Epithelial cell of esophagus (primary cell): ENCODE measurements at regions not wholly inside any gene's neighbourhood (a gene's known extent, or its start where the extent isn't known, plus 50 kb on each side); places are given as distances from the start of the nearest gene placed in this dataset.
A peak's percentile ranks its signal among the peaks of the same experiment; 100 is the strongest.

Experiments used
- DNase-seq: peaks from one replicate; pipeline ENCODE4 v3.0.0; 2010; ENCODE audit warnings: low read depth
- H3K4me3 ChIP-seq: 2 replicates; pipeline ENCODE4 v1.5.1; 2011; ENCODE audit warnings: mild to moderate bottlenecking, low read length, control low read depth
- TF ChIP-seq, protein P1 (sequence below): IDR thresholded peaks from 2 replicates; pipeline ENCODE4 v1.5.1; 2011; ENCODE audit warnings: low read depth, mild to moderate bottlenecking, low read length, control low read depth, inconsistent platforms; ENCODE audit not compliant: insufficient read depth; ENCODE audit errors: missing control alignments

GRCh38 chr18:31235856-31236255 is 73.2 kb upstream of the DSC1 start:
- no peak overlapping the region for H3K4me3 ChIP-seq

GRCh38 chr18:31237142-31237541 is 74.5 kb upstream of the DSC1 start:
- DNase-seq: no peak
- no peak overlapping the region for H3K4me3 ChIP-seq
- TF ChIP-seq, protein P1, sequence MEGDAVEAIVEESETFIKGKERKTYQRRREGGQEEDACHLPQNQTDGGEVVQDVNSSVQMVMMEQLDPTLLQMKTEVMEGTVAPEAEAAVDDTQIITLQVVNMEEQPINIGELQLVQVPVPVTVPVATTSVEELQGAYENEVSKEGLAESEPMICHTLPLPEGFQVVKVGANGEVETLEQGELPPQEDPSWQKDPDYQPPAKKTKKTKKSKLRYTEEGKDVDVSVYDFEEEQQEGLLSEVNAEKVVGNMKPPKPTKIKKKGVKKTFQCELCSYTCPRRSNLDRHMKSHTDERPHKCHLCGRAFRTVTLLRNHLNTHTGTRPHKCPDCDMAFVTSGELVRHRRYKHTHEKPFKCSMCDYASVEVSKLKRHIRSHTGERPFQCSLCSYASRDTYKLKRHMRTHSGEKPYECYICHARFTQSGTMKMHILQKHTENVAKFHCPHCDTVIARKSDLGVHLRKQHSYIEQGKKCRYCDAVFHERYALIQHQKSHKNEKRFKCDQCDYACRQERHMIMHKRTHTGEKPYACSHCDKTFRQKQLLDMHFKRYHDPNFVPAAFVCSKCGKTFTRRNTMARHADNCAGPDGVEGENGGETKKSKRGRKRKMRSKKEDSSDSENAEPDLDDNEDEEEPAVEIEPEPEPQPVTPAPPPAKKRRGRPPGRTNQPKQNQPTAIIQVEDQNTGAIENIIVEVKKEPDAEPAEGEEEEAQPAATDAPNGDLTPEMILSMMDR: no peak

More at GRCh38 chr18:31235856-31236255, 73.2 kb upstream of the DSC1 start:
- TF ChIP-seq, protein P1: no peak
- no peak for DNase-seq

GRCh38 chr18:31241425-31241824 is 76.5 kb upstream of the DSG1 start:
- TF ChIP-seq, protein P1: no peak
- peak; percentile 82 for DNase-seq
- no peak overlapping the region for H3K4me3 ChIP-seq

- peak; percentile 99 for DNase-seq
- TF ChIP-seq, protein P1: peak; percentile 82
- H3K4me3 ChIP-seq: no peak overlapping the region
Observed at GRCh38 chr18:31241900-31242409, 76.0 kb upstream of the DSG1 start.

DNA sequence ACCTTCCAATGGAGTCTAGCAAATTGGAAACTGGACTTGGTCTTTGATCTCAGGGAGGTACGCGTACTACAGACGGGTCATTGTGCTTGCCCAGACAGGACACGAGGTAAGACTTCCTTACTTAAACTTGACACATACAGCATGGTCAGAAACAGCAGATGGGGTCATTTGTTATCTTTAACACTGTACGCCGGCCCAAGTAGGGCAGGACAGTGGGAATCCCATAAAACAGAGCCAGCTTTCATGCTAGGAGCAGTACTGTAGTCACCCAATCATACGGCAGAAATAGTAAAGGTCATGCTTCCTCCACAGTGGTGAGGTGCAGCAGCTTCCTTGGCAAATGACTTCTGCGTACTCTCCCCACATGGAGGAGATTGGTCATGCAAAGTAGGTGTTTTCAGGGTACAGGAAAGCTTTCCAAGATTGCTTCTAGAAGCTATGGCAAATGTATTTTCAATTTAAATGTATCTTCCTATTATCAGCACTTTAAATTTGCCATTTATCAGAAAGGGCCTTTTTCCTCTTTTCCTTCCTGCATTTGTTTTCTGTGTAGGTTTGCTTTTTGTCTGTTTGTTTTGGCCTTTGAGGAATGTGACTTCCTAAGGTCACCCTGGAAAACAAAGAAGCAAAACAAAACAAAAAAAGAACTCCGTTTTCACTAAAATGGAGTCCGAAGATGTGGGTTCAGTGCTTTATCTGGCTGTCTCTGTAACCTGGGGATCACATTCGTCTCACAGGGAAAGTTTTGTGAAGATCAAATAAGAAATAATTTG is 74.0 kb upstream of the DSG1 start:
- DNase-seq: peak; percentile 49
- H3K4me3 ChIP-seq: peak overlapping the region; percentile 47
- TF ChIP-seq, protein P1: no peak

DNA sequence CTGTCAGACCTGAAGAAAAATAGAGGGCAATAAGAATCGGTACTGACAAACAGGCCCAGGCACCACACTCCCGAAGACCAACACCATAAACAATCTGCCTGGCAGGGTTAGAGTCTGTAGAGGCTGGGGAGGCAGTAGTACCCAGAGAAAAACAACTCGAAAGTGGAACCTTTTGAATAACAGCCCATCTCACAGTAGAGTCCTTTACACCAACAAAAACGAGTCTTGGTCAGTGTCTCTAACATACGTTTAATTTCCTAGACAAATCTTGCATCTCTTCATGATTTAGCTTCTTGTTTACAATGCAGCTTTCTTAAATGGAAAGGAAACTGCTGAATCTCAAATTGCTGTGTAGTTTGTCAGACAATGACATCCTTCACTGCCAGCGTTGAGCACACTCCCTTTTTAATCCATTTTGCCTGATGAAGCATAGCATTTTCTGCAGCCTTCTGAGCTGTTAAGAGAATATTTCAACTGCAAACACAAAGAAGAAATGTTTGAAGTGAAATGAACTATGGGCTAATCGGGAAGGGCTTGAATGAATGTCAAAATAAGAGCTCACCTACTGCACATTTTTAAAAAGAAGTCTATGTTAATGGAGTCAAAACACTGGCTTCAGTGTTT is 73.1 kb upstream of the DSG1 start:
- TF ChIP-seq, protein P1: no peak
- peak; percentile 88 for DNase-seq
- H3K4me3 ChIP-seq: peak overlapping the region; percentile 47
